ENCODE measurements at regions not wholly inside any gene's neighbourhood (a gene's known extent, or its start where the extent isn't known, plus 50 kb on each side); places are given as distances from the start of the nearest gene placed in this dataset.

- TF ChIP-seq GMEB2 (CRISPR knock-in tag; IDR thresholded peaks at IDR 0.05; ENCODE audit: low read depth), result no peak
- TF ChIP-seq FOXP1 (IDR thresholded peaks at IDR 0.05), result no peak
- TF ChIP-seq FOXP1 (CRISPR knock-in tag; IDR thresholded peaks at IDR 0.05), result peak; percentile 46; the same call in 1 of the 2 replicates
- TF ChIP-seq ZNF547 (CRISPR knock-in tag; IDR thresholded peaks at IDR 0.05), result no peak
- TF ChIP-seq LCORL (IDR thresholded peaks at IDR 0.05), result no peak
- 0 out of 2 replicates have a peak, but pooled peaks have one; percentile 21 for TF ChIP-seq LCORL (CRISPR knock-in tag; IDR thresholded peaks at IDR 0.05)
- no peak for TF ChIP-seq ZNF232 (CRISPR knock-in tag; IDR thresholded peaks at IDR 0.05; ENCODE audit: borderline replicate concordance)
- TF ChIP-seq KLF13 (CRISPR knock-in tag; IDR thresholded peaks at IDR 0.05), result no peak
- TF ChIP-seq ZNF317 (CRISPR knock-in tag; IDR thresholded peaks at IDR 0.05), result peak; percentile 67; the same call in 1 of the 2 replicates
- peak; percentile 43; the same call in 1 of the 2 replicates for TF ChIP-seq HNF4G (IDR thresholded peaks at IDR 0.05; ENCODE audit: borderline replicate concordance, low read depth, low read length)
- TF ChIP-seq HNF4G (CRISPR knock-in tag; IDR thresholded peaks at IDR 0.05; ENCODE audit: borderline replicate concordance, low read depth), result peak; percentile 20; the same call in 1 of the 2 replicates
- peak; percentile 47; the same call in 1 of the 2 replicates for TF ChIP-seq ZNF629 (CRISPR knock-in tag; conservative IDR thresholded peaks at IDR 0.05)
- no peak for TF ChIP-seq CBX2 (IDR thresholded peaks at IDR 0.05; ENCODE audit: low read depth, low read length)
- no peak for TF ChIP-seq CBX2 (CRISPR knock-in tag; IDR thresholded peaks at IDR 0.05; ENCODE audit: low read depth)
- no peak for TF ChIP-seq ZNF75D (CRISPR knock-in tag; IDR thresholded peaks at IDR 0.05; ENCODE audit: borderline replicate concordance)
- TF ChIP-seq ZZZ3 (CRISPR knock-in tag; IDR thresholded peaks at IDR 0.05; ENCODE audit: borderline replicate concordance), result no peak
- TF ChIP-seq TFDP1 (CRISPR knock-in tag; IDR thresholded peaks at IDR 0.05; ENCODE audit: borderline replicate concordance), result no peak
- no peak for TF ChIP-seq ZNF607 (CRISPR knock-in tag; IDR thresholded peaks at IDR 0.05; ENCODE audit: borderline replicate concordance)
- no peak for TF ChIP-seq RNF219 (CRISPR knock-in tag; IDR thresholded peaks at IDR 0.05)
- no peak for TF ChIP-seq ONECUT2 (CRISPR knock-in tag; IDR thresholded peaks at IDR 0.05)
- peak; percentile 57; the same call in 1 of the 2 replicates for TF ChIP-seq JUND (CRISPR knock-in tag; IDR thresholded peaks at IDR 0.05)
- no peak for TF ChIP-seq AKNA (CRISPR knock-in tag; IDR thresholded peaks at IDR 0.05; ENCODE audit: borderline replicate concordance)
- no peak for TF ChIP-seq HNRNPK (IDR thresholded peaks at IDR 0.05; ENCODE audit: low read depth, low read length, poor library complexity, severe bottlenecking)
Observed at GRCh38 chr4:13236485-13236884, 247.7 kb downstream of the RAB28 start (continued).

Data from HepG2 (cell line).